ENCODE measurements at regions not wholly inside any gene's neighbourhood (a gene's known extent, or its start where the extent isn't known, plus 50 kb on each side); places are given as distances from the start of the nearest gene placed in this dataset.

GRCh38 chr15:94893091-94893490, 661.7 kb downstream of the MCTP2 start:
- Histone ChIP-seq H3F3A (ENCODE audit: low read depth) (no peaks in the 10 kb centered on the region), H3K27me3 (ENCODE audit: insufficient read depth, low read length, poor library complexity, severe bottlenecking) (no peaks in the 10 kb centered on the region), H3K79me2 (ENCODE audit: insufficient read depth, low read length) (no peaks in the 10 kb centered on the region), H3K36me3 (ENCODE audit: insufficient read depth, low read length) (no peaks in the 10 kb centered on the region), H3K9ac (ENCODE audit: low read depth, low read length, poor library complexity, severe bottlenecking) (no peak overlapping the region), H3K4me3 (ENCODE audit: low read length, poor library complexity, severe bottlenecking) (no peak overlapping the region), H3K9me2 (replicated peaks; ENCODE audit: low read depth, low read length) (no peaks in the 10 kb centered on the region), H4K20me1 (ENCODE audit: insufficient read depth, low read length, poor library complexity, severe bottlenecking) (no peaks in the 10 kb centered on the region), H3K9me3 (ENCODE audit: insufficient read depth, low read depth, low read length) (no peaks in the 10 kb centered on the region), H3K4me2 (ENCODE audit: low read depth, low read length, poor library complexity, severe bottlenecking) (no peak overlapping the region), H3K4me1 (ENCODE audit: insufficient read depth, low read length, poor library complexity, severe bottlenecking) (no peaks in the 10 kb centered on the region), H2AFZ (ENCODE audit: low read length) (no peak overlapping the region)
- TF ChIP-seq EZH2phosphoT487 (IDR thresholded peaks at IDR 0.05; ENCODE audit: borderline replicate concordance) (no peak), CTCF (conservative IDR thresholded peaks at IDR 0.05; ENCODE audit: low read length) (no peak)

- H3K36me3 ChIP-seq (ENCODE audit: insufficient read depth, low read length): no peaks in the 10 kb centered on the region
- H3K9me3 ChIP-seq (ENCODE audit: insufficient read depth, low read depth, low read length): no peaks in the 10 kb centered on the region
- TF ChIP-seq EZH2phosphoT487 (IDR thresholded peaks at IDR 0.05; ENCODE audit: borderline replicate concordance) (no peak), CTCF (conservative IDR thresholded peaks at IDR 0.05; ENCODE audit: low read length) (no peak)
- H3K27me3 ChIP-seq (ENCODE audit: insufficient read depth, low read length, poor library complexity, severe bottlenecking): no peaks in the 10 kb centered on the region
- no peaks in the 10 kb centered on the region for H4K20me1 ChIP-seq (ENCODE audit: insufficient read depth, low read length, poor library complexity, severe bottlenecking)
- no peak overlapping the region for H2AFZ ChIP-seq (ENCODE audit: low read length)
- H3K4me3 ChIP-seq (ENCODE audit: low read length, poor library complexity, severe bottlenecking): no peak overlapping the region
- H3F3A ChIP-seq (ENCODE audit: low read depth): no peaks in the 10 kb centered on the region
- no peak overlapping the region for H3K4me2 ChIP-seq (ENCODE audit: low read depth, low read length, poor library complexity, severe bottlenecking)
- H3K79me2 ChIP-seq (ENCODE audit: insufficient read depth, low read length): no peaks in the 10 kb centered on the region
- no peaks in the 10 kb centered on the region for H3K9me2 ChIP-seq (replicated peaks; ENCODE audit: low read depth, low read length)
- no peak overlapping the region for H3K9ac ChIP-seq (ENCODE audit: low read depth, low read length, poor library complexity, severe bottlenecking)
- no peaks in the 10 kb centered on the region for H3K4me1 ChIP-seq (ENCODE audit: insufficient read depth, low read length, poor library complexity, severe bottlenecking)
These were observed 662.7 kb downstream of the MCTP2 start for GRCh38 chr15:94894056-94894455.

- no peak overlapping the region for H3K4me3 ChIP-seq (ENCODE audit: low read length, poor library complexity, severe bottlenecking)
- H3F3A ChIP-seq (ENCODE audit: low read depth): no peaks in the 10 kb centered on the region
- no peak for TF ChIP-seq CTCF (conservative IDR thresholded peaks at IDR 0.05; ENCODE audit: low read length)
- TF ChIP-seq EZH2phosphoT487 (IDR thresholded peaks at IDR 0.05; ENCODE audit: borderline replicate concordance): no peak
- H3K79me2 ChIP-seq (ENCODE audit: insufficient read depth, low read length): no peaks in the 10 kb centered on the region
- H3K9me2 ChIP-seq (replicated peaks; ENCODE audit: low read depth, low read length): no peaks in the 10 kb centered on the region
- H3K9ac ChIP-seq (ENCODE audit: low read depth, low read length, poor library complexity, severe bottlenecking): no peak overlapping the region
- no peaks in the 10 kb centered on the region for H3K9me3 ChIP-seq (ENCODE audit: insufficient read depth, low read depth, low read length)
- no peaks in the 10 kb centered on the region for H3K36me3 ChIP-seq (ENCODE audit: insufficient read depth, low read length)
- H3K27me3 ChIP-seq (ENCODE audit: insufficient read depth, low read length, poor library complexity, severe bottlenecking): no peaks in the 10 kb centered on the region
- no peak overlapping the region for H3K4me2 ChIP-seq (ENCODE audit: low read depth, low read length, poor library complexity, severe bottlenecking)
- no peaks in the 10 kb centered on the region for H4K20me1 ChIP-seq (ENCODE audit: insufficient read depth, low read length, poor library complexity, severe bottlenecking)
- no peaks in the 10 kb centered on the region for H3K4me1 ChIP-seq (ENCODE audit: insufficient read depth, low read length, poor library complexity, severe bottlenecking)
- H2AFZ ChIP-seq (ENCODE audit: low read length): no peak overlapping the region
These were observed 678.1 kb downstream of the MCTP2 start for GRCh38 chr15:94909510-94909909.
